ENCODE measurements at regions not wholly inside any gene's neighbourhood (a gene's known extent, or its start where the extent isn't known, plus 50 kb on each side); places are given as distances from the start of the nearest gene placed in this dataset.

DNA sequence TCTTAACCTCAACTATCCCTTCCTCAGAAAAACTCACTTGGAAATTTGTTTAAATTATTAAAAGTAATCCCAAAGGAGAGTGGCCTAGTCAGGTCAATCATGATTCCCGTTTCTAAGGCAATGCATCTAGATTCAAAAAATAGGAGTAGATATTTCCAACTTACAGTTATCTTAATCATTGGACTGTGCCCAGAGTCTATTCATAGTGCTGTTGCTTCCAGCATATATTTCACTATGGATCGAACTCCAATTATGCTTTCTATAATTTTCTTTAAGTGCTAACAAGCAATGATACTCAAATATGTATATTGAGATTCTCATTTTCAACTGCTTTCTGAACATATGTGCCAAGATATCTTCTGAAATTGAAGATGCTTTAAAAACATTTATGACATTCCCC, 229.2 kb upstream of the NWD2 start:
- TF ChIP-seq, protein P1, sequence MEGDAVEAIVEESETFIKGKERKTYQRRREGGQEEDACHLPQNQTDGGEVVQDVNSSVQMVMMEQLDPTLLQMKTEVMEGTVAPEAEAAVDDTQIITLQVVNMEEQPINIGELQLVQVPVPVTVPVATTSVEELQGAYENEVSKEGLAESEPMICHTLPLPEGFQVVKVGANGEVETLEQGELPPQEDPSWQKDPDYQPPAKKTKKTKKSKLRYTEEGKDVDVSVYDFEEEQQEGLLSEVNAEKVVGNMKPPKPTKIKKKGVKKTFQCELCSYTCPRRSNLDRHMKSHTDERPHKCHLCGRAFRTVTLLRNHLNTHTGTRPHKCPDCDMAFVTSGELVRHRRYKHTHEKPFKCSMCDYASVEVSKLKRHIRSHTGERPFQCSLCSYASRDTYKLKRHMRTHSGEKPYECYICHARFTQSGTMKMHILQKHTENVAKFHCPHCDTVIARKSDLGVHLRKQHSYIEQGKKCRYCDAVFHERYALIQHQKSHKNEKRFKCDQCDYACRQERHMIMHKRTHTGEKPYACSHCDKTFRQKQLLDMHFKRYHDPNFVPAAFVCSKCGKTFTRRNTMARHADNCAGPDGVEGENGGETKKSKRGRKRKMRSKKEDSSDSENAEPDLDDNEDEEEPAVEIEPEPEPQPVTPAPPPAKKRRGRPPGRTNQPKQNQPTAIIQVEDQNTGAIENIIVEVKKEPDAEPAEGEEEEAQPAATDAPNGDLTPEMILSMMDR (IDR thresholded peaks at IDR 0.05) = no peak
- no peaks in the 10 kb centered on the region for H3K27me3 ChIP-seq
- no peaks in the 10 kb centered on the region for H3K36me3 ChIP-seq
- no peaks in the 10 kb centered on the region for H3K9me3 ChIP-seq
- no peak overlapping the region for H3K27ac ChIP-seq
- no peaks in the 10 kb centered on the region for H3K4me1 ChIP-seq
- intact Hi-C loops (cut with DNase I; ENCODE audit: low total_unique reads) = no loop called here
- H3K4me3 ChIP-seq = no peak overlapping the region
- no peak for DNase-seq

DNA sequence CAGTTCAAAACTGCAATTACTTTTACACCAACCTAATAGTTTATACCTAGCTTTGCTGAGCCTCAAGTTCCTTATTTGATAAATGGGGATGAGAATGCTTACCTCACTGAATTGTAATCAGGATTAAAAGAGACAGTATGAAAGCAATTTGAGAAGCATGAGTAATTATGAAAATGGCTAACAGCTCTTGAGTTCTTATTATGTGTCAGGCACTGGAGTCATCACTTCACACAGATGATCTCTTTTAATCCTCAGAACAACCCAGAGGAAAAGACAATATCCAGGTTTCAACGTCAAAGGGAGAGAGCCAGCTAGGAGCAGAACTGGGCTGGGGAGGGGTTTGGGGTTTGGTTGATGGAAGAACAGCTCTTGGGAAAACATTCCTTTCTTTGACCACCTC, 221.0 kb upstream of the NWD2 start:
- no peaks in the 10 kb centered on the region for H3K9me3 ChIP-seq
- DNase-seq = no peak
- no peaks in the 10 kb centered on the region for H3K4me1 ChIP-seq
- TF ChIP-seq, protein P1 (IDR thresholded peaks at IDR 0.05) = no peak
- intact Hi-C loops (cut with DNase I; ENCODE audit: low total_unique reads) = no loop called here
- no peaks in the 10 kb centered on the region for H3K27me3 ChIP-seq
- H3K27ac ChIP-seq = no peak overlapping the region
- H3K36me3 ChIP-seq = no peaks in the 10 kb centered on the region
- H3K4me3 ChIP-seq = no peak overlapping the region

DNA sequence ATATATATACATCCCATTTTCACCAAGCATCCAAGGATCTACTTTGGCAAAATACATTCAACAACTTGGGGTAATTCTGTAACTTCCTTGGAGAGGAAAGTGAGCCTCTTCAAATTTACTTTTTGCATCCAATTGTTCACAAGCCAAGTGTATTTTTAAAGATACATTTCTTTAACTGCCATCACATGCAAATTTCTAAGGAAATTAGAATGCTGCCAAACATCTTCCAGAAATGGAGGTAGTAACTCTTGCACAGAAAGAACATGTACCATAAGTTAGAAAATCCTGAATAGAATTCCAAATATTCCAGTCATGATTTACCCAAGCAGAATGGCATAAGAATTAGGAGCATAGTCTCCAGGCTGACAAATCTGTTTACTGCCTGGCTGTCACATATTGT, 220.5 kb upstream of the NWD2 start:
- Histone ChIP-seq H3K4me3 (no peak overlapping the region), H3K27ac (no peak overlapping the region), H3K27me3 (no peaks in the 10 kb centered on the region), H3K4me1 (no peaks in the 10 kb centered on the region), H3K36me3 (no peaks in the 10 kb centered on the region), H3K9me3 (no peaks in the 10 kb centered on the region)
- intact Hi-C loops (cut with DNase I; ENCODE audit: low total_unique reads) = no loop called here
- DNase-seq = no peak
- TF ChIP-seq, protein P1 (IDR thresholded peaks at IDR 0.05) = no peak

DNA sequence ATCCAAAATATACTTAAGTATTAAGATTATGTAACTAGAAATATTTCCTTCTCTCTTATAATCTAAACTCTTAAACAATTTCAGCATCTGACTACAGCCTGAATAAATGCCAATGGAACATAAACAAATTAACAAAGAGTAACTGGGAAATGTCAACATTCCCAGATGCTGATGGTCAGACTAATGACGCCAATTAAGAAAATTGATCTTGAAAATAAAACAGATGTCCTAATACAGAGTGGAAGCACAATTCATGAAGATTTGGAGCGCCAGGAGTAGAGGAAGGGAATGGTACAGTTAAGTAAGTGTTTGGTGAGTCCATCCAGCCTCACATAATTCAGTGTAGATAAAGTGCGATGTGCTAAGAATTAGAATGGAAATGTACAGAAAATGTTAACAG, 203.7 kb upstream of the NWD2 start:
- Histone ChIP-seq H3K9me3 (no peaks in the 10 kb centered on the region), H3K27ac (no peak overlapping the region), H3K27me3 (no peaks in the 10 kb centered on the region), H3K4me1 (no peaks in the 10 kb centered on the region), H3K36me3 (no peaks in the 10 kb centered on the region), H3K4me3 (no peak overlapping the region)
- DNase-seq = no peak
- TF ChIP-seq, protein P1 (IDR thresholded peaks at IDR 0.05) = no peak
- intact Hi-C loops (cut with DNase I; ENCODE audit: low total_unique reads) = no loop called here

DNA sequence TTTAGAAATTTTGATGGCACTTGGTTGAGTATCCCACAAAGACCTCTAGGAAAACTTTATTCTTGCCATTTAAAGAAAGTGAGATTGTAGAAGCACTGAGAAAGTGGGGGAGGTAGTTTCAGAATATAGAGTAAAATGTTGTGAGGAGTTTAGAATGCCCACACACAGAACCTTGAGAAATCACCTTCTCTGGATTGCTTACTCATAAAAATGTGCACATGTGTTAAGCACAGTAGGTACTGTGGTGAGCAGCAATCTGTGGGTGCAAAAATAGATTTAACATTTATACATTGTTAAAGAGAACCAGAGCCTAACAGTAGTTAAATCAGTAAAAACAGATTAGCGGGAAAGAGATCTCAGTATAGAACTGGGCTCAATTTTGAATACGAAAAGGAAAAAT, 201.2 kb upstream of the NWD2 start:
- intact Hi-C loops (cut with DNase I; ENCODE audit: low total_unique reads) = no loop called here
- TF ChIP-seq, protein P1 (IDR thresholded peaks at IDR 0.05) = no peak
- Histone ChIP-seq H3K4me1 (no peaks in the 10 kb centered on the region), H3K9me3 (no peaks in the 10 kb centered on the region), H3K27ac (no peak overlapping the region), H3K36me3 (no peaks in the 10 kb centered on the region), H3K4me3 (no peak overlapping the region), H3K27me3 (no peaks in the 10 kb centered on the region)
- no peak for DNase-seq

DNA sequence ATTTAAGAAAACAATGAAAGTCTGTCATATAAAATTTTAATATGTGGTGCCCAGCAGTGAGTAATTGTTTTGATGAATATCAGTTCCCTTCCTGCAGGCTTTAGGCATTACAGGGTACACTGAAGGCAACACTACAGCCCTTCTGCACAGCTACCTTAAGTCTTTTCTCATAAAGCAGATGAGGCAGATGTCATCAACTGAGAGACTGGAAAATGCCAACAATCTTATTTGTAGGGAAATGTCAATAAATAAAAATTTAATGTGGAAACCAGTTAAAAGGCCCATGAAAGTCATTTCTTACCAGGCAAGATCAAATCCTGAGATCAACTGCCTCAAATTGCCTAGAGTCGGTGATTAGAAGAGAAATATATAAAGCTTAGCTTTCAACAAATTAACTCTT, 193.4 kb upstream of the NWD2 start:
- TF ChIP-seq, protein P1 (IDR thresholded peaks at IDR 0.05) = no peak
- Histone ChIP-seq H3K27me3 (no peaks in the 10 kb centered on the region), H3K36me3 (no peaks in the 10 kb centered on the region), H3K27ac (no peak overlapping the region), H3K4me1 (no peaks in the 10 kb centered on the region), H3K4me3 (no peak overlapping the region), H3K9me3 (no peaks in the 10 kb centered on the region)
- no peak for DNase-seq
- intact Hi-C loops (cut with DNase I; ENCODE audit: low total_unique reads) = no loop called here
